ENCODE measurements at regions not wholly inside any gene's neighbourhood (a gene's known extent, or its start where the extent isn't known, plus 50 kb on each side); places are given as distances from the start of the nearest gene placed in this dataset.

DNA sequence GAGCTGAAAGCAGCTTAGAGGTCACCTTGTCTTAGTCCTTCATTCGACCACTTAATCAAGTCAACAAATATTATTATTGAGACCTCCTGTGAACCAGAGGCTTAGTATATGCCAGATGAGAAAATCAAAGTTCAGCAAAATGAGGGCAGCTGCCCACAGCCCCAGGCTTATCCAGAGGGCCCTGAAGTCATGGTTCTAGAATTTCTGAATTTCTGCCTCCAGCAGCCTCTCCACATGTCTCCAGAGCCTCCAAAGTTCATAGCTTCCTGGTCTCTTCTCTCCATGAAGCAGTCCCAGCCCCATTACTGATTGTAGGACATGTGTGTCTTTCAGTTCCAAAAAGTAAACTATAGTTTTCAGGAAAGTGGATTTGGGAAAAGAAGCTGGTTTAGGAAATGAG, 96.9 kb upstream of the TSC22D2 start:
- H3K79me2 ChIP-seq (ENCODE audit: control insufficient read depth in 1 of 2, insufficient read depth in 2 of 2, low read length in 2 of 2): no peaks in the 10 kb centered on the region
- no peaks in the 10 kb centered on the region for H3K4me1 ChIP-seq (replicated peaks in 1 of 4; ENCODE audit: control insufficient read depth in 3 of 4, insufficient read depth in 4 of 4, low read length in 3 of 4)
- H3K23ac ChIP-seq (ENCODE audit: insufficient read length): no peak overlapping the region
- H2AFZ ChIP-seq (ENCODE audit: low read length): no peak overlapping the region
- no peak overlapping the region for H4K8ac ChIP-seq (ENCODE audit: extremely low read depth, insufficient read depth, low read length)
- no peak overlapping the region for H2BK120ac ChIP-seq (replicated peaks; ENCODE audit: low read depth, low read length)
- H3K18ac ChIP-seq (ENCODE audit: extremely low read depth, low read length): no peak overlapping the region
- ChIA-PET POLR2A (ENCODE audit: partially characterized antibody) (interaction anchor here (1.6 kb wide), 1 partner anchor 23 kb away, joined by 4 read pairs; no protein-coding TSS in a partner anchor), CTCF (ENCODE audit: partially characterized antibody) (interaction anchor here (1.3 to 2.4 kb wide), 3 partner anchors 7 to 184 kb away, joined by 4 to 6 read pairs (median 5); no protein-coding TSS in a partner anchor)
- H3K56ac ChIP-seq (replicated peaks; ENCODE audit: insufficient read length, low read depth, low read length): no peak overlapping the region
- no peak for FAIRE-seq
- no peak overlapping the region for H2BK5ac ChIP-seq (ENCODE audit: low read depth, low read length)
- H3K9me3 ChIP-seq (ENCODE audit: insufficient read depth in 2 of 2, low read depth in 1 of 2, low read length in 1 of 2): no peaks in the 10 kb centered on the region
- DNase-seq (ENCODE audit: low read depth in 1 of 2, low spot score in 2 of 2): no peak
- no peak overlapping the region for H3K27ac ChIP-seq (ENCODE audit: low read depth, low read length)
- H3K36me3 ChIP-seq (ENCODE audit: control insufficient read depth in 2 of 4, insufficient read depth in 4 of 4, low read length in 3 of 4): no peaks in the 10 kb centered on the region
- H4K20me1 ChIP-seq (replicated peaks in 1 of 2; ENCODE audit: control insufficient read depth in 1 of 2, insufficient read depth in 2 of 2, low read length in 2 of 2): no peaks in the 10 kb centered on the region
- no peak overlapping the region for H2BK12ac ChIP-seq (ENCODE audit: low read depth, low read length)
- no peak overlapping the region for H3K9ac ChIP-seq (replicated peaks in 1 of 4; ENCODE audit: extremely low read depth in 1 of 4, low read depth in 3 of 4, low read length in 3 of 4)
- H3K4me3 ChIP-seq (ENCODE audit: extremely low read depth in 1 of 4, insufficient read depth in 2 of 4, low read depth in 3 of 4, low read length in 4 of 4): no peak overlapping the region
- no peak overlapping the region for H4K5ac ChIP-seq (ENCODE audit: insufficient read length, low read depth, low read length)
- no peaks in the 10 kb centered on the region for H3K27me3 ChIP-seq (replicated peaks in 1 of 4; ENCODE audit: control insufficient read depth in 3 of 4, extremely low read depth in 1 of 4, insufficient read depth in 3 of 4, low read length in 3 of 4)
- H2BK20ac ChIP-seq (ENCODE audit: low read length): no peak overlapping the region
- no peaks in the 10 kb centered on the region for H3K79me1 ChIP-seq (ENCODE audit: low read depth, low read length)
- no peak overlapping the region for H3K14ac ChIP-seq (ENCODE audit: insufficient read length)
- H2BK15ac ChIP-seq (ENCODE audit: low read length): no peak overlapping the region
- H4K91ac ChIP-seq (replicated peaks; ENCODE audit: insufficient read length, low read length): no peak overlapping the region
- WGBS, 2 experiments (ENCODE audit: extremely low coverage in 1 of 2, insufficient coverage in 1 of 2, insufficient read length in 1 of 2, insufficient replicate concordance in 2 of 2, low coverage in 1 of 2, low lambda C conversion rate in 2 of 2, missing lambda C conversion rate in 1 of 2): 88% methylated on average over 1 of the region's 1 CpG; no CpG with 5 or more reads in 1 of the 2 experiments
- H2AK5ac ChIP-seq (ENCODE audit: low read depth, low read length): no peak overlapping the region
- H3K23me2 ChIP-seq (ENCODE audit: low read depth, low read length): peaks cover 2% of the 10 kb centered on the region; the same call in 1 of the 2 replicates
- no peak overlapping the region for H3K4me2 ChIP-seq (ENCODE audit: insufficient read depth in 1 of 2, low read depth in 2 of 2, low read length in 2 of 2)
- H3K4ac ChIP-seq (replicated peaks; ENCODE audit: insufficient read length, low read depth, low read length): no peak overlapping the region
- TF ChIP-seq CEBPB (IDR thresholded peaks at IDR 0.05; ENCODE audit: low read depth, low read length): no peak
- no peak for TF ChIP-seq POLR2AphosphoS5 (IDR thresholded peaks at IDR 0.05; ENCODE audit: low read depth, low read length)
- no peak for TF ChIP-seq CREB1 (IDR thresholded peaks at IDR 0.05)
- no peak for TF ChIP-seq EGR1 (IDR thresholded peaks at IDR 0.05; ENCODE audit: borderline replicate concordance, low read depth, low read length)
- no peak for TF ChIP-seq TAF7 (optimal IDR thresholded peaks at IDR 0.05; ENCODE audit: borderline replicate concordance, low read depth, low read length)
- TF ChIP-seq, protein P1, sequence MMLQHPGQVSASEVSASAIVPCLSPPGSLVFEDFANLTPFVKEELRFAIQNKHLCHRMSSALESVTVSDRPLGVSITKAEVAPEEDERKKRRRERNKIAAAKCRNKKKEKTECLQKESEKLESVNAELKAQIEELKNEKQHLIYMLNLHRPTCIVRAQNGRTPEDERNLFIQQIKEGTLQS (IDR thresholded peaks at IDR 0.05; ENCODE audit: insufficient read depth, low read depth, low read length): no peak
- TF ChIP-seq SUZ12 (IDR thresholded peaks at IDR 0.05; ENCODE audit: low read length): no peak
- TF ChIP-seq, protein P2, sequence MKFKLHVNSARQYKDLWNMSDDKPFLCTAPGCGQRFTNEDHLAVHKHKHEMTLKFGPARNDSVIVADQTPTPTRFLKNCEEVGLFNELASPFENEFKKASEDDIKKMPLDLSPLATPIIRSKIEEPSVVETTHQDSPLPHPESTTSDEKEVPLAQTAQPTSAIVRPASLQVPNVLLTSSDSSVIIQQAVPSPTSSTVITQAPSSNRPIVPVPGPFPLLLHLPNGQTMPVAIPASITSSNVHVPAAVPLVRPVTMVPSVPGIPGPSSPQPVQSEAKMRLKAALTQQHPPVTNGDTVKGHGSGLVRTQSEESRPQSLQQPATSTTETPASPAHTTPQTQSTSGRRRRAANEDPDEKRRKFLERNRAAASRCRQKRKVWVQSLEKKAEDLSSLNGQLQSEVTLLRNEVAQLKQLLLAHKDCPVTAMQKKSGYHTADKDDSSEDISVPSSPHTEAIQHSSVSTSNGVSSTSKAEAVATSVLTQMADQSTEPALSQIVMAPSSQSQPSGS (IDR thresholded peaks at IDR 0.05; ENCODE audit: low read length): no peak
- no peak for TF ChIP-seq SP2 (IDR thresholded peaks at IDR 0.05; ENCODE audit: low read length)
- no peak for TF ChIP-seq FOSL1 (IDR thresholded peaks at IDR 0.05; ENCODE audit: insufficient read depth, low read depth, low read length)
- TF ChIP-seq ASH2L (IDR thresholded peaks at IDR 0.05; ENCODE audit: low read length): no peak
